HEK293 (cell line): ENCODE measurements at regions not wholly inside any gene's neighbourhood (a gene's known extent, or its start where the extent isn't known, plus 50 kb on each side); places are given as distances from the start of the nearest gene placed in this dataset.

ENCODE experiments used
- CTCF ChIA-PET: fragments of 350-600 bp; formaldehyde crosslinking; extraction: SDS; loops from one replicate; lab custom pipeline; 2021; ENCODE audit warnings: antibody characterized with exemption; lab: Yijun Ruan, JAX
- POLR2A ChIA-PET: fragments of 300-600 bp; formaldehyde crosslinking; extraction: SDS; loops from one replicate; lab custom pipeline; 2020; ENCODE audit warnings: antibody characterized with exemption, inconsistent platforms; lab: Yijun Ruan, JAX
- H3K27ac ChIP-seq: fragments of 200-500 bp; sonication (Bioruptor generic); 2 replicates; pipeline ENCODE4 v1.5.1; 2014; ENCODE audit warnings: low read depth, low read length, control low read depth, inconsistent platforms; ENCODE audit errors: extremely low read depth
- H3K36me3 ChIP-seq, 2 experiments: fragments of 200-500 bp in 1 of 2; sonication (Bioruptor generic) in 1 of 2; 1 replicate in 1 of 2; 2 replicates in 1 of 2; pipeline ENCODE4 v1.5.1; 2014 to 2017; ENCODE audit warnings: inconsistent platforms in 2 of 2, low read length in 2 of 2; ENCODE audit not compliant: control insufficient read depth in 2 of 2, insufficient read depth in 1 of 2
- H3K4me1 ChIP-seq: fragments of 200-500 bp; sonication (Bioruptor generic); 2 replicates; pipeline ENCODE4 v1.5.1; 2014; ENCODE audit warnings: mild to moderate bottlenecking, low read length, inconsistent platforms; ENCODE audit not compliant: control insufficient read depth, insufficient read depth
- H3K4me3 ChIP-seq: 2 replicates; pipeline ENCODE4 v1.5.1; 2011; ENCODE audit warnings: low read depth, mild to moderate bottlenecking, control low read depth, low read length, moderate library complexity
- H3K9me3 ChIP-seq: fragments of 200-500 bp; sonication (Bioruptor generic); 2 replicates; pipeline ENCODE4 v1.5.1; 2014; ENCODE audit warnings: low read depth, low read length, inconsistent platforms; ENCODE audit not compliant: control insufficient read depth, insufficient read depth
- GFI1B ChIP-seq: fragments of 450-650 bp; formaldehyde crosslinking; IDR thresholded peaks from 2 replicates; pipeline ENCODE4 v1.5.1; 2016; ENCODE audit warnings: missing biosample characterization, missing genetic modification characterization
- GLIS1 ChIP-seq: fragments of 450-650 bp; formaldehyde crosslinking; IDR thresholded peaks from 2 replicates; pipeline ENCODE4 v1.5.1; 2016; ENCODE audit warnings: missing biosample characterization, missing genetic modification characterization
- KLF7 ChIP-seq: fragments of 450-650 bp; formaldehyde crosslinking; IDR thresholded peaks from 2 replicates; pipeline ENCODE4 v1.5.1; 2016; ENCODE audit warnings: missing biosample characterization, missing genetic modification characterization, borderline replicate concordance
- MYNN ChIP-seq: fragments of 450-650 bp; formaldehyde crosslinking; IDR thresholded peaks from 2 replicates; pipeline ENCODE4 v1.5.1; 2016; ENCODE audit warnings: missing biosample characterization, missing genetic modification characterization, borderline replicate concordance
- YY2 ChIP-seq: fragments of 450-650 bp; formaldehyde crosslinking; IDR thresholded peaks from 2 replicates; pipeline ENCODE4 v1.5.1; 2016; ENCODE audit warnings: missing biosample characterization, missing genetic modification characterization
- ZBTB21 ChIP-seq: fragments of 450-650 bp; formaldehyde crosslinking; IDR thresholded peaks from 2 replicates; pipeline ENCODE4 v1.5.1; 2017; ENCODE audit warnings: missing biosample characterization, missing genetic modification characterization
- ZNF138 ChIP-seq: fragments of 450-650 bp; formaldehyde crosslinking; IDR thresholded peaks from 2 replicates; pipeline ENCODE4 v1.5.1; 2016; ENCODE audit warnings: missing biosample characterization, missing genetic modification characterization, borderline replicate concordance
- ZNF146 ChIP-seq: fragments of 450-650 bp; formaldehyde crosslinking; IDR thresholded peaks from 2 replicates; pipeline ENCODE4 v1.5.1; 2016; ENCODE audit warnings: missing biosample characterization, missing genetic modification characterization
- ZNF169 ChIP-seq: fragments of 450-650 bp; formaldehyde crosslinking; IDR thresholded peaks from 2 replicates; pipeline ENCODE4 v1.5.1; 2016; ENCODE audit warnings: missing biosample characterization, missing genetic modification characterization
- ZNF23 ChIP-seq: fragments of 450-650 bp; formaldehyde crosslinking; IDR thresholded peaks from 2 replicates; pipeline ENCODE4 v1.5.1; 2016; ENCODE audit warnings: missing biosample characterization, missing genetic modification characterization, borderline replicate concordance
- ZNF239 ChIP-seq: fragments of 450-650 bp; formaldehyde crosslinking; IDR thresholded peaks from 2 replicates; pipeline ENCODE4 v1.5.1; 2016; ENCODE audit warnings: missing biosample characterization, missing genetic modification characterization
- ZNF248 ChIP-seq: fragments of 450-650 bp; formaldehyde crosslinking; IDR thresholded peaks from 2 replicates; pipeline ENCODE4 v1.5.1; 2017; ENCODE audit warnings: missing biosample characterization, missing genetic modification characterization
- ZNF335 ChIP-seq: fragments of 450-650 bp; formaldehyde crosslinking; conservative IDR thresholded peaks from 2 replicates; pipeline ENCODE4 v1.5.1; 2016; ENCODE audit warnings: missing biosample characterization, missing genetic modification characterization
- ZNF354C ChIP-seq: fragments of 450-650 bp; formaldehyde crosslinking; IDR thresholded peaks from 2 replicates; pipeline ENCODE4 v1.5.1; 2016; ENCODE audit warnings: missing biosample characterization, missing genetic modification characterization, low read depth, borderline replicate concordance
- ZNF366 ChIP-seq: fragments of 450-650 bp; formaldehyde crosslinking; conservative IDR thresholded peaks from 2 replicates; pipeline ENCODE4 v1.5.1; 2016; ENCODE audit warnings: missing biosample characterization, missing genetic modification characterization
- ZNF391 ChIP-seq: fragments of 450-650 bp; formaldehyde crosslinking; IDR thresholded peaks from 2 replicates; pipeline ENCODE4 v1.5.1; 2016; ENCODE audit warnings: low read depth, missing biosample characterization, missing genetic modification characterization, borderline replicate concordance
- ZNF433 ChIP-seq: fragments of 450-650 bp; formaldehyde crosslinking; IDR thresholded peaks from 2 replicates; pipeline ENCODE4 v1.5.1; 2016; ENCODE audit warnings: missing biosample characterization, missing genetic modification characterization, low read depth
- ZNF530 ChIP-seq: fragments of 450-650 bp; formaldehyde crosslinking; IDR thresholded peaks from 2 replicates; pipeline ENCODE4 v1.5.1; 2016; ENCODE audit warnings: low read depth, missing biosample characterization, missing genetic modification characterization
- ZNF549 ChIP-seq: fragments of 450-650 bp; IDR thresholded peaks from 2 replicates; pipeline ENCODE4 v1.5.1; 2018; ENCODE audit warnings: missing biosample characterization, missing genetic modification characterization, mild to moderate bottlenecking, inconsistent platforms, moderate library complexity
- ZNF626 ChIP-seq: fragments of 450-650 bp; sonication (Bioruptor Pico); formaldehyde crosslinking; IDR thresholded peaks from 2 replicates; pipeline ENCODE4 v1.5.1; 2018; ENCODE audit warnings: missing biosample characterization, missing genetic modification characterization, inconsistent platforms
- ZNF670 ChIP-seq: fragments of 450-650 bp; formaldehyde crosslinking; IDR thresholded peaks from 2 replicates; pipeline ENCODE4 v1.5.1; 2016; ENCODE audit warnings: missing biosample characterization, missing genetic modification characterization, low read depth
- ZNF701 ChIP-seq: fragments of 450-650 bp; formaldehyde crosslinking; IDR thresholded peaks from 2 replicates; pipeline ENCODE4 v1.5.1; 2016; ENCODE audit warnings: missing biosample characterization, missing genetic modification characterization
- ZNF837 ChIP-seq: fragments of 450-650 bp; formaldehyde crosslinking; IDR thresholded peaks from 2 replicates; pipeline ENCODE4 v1.5.1; 2016; ENCODE audit warnings: missing biosample characterization, missing genetic modification characterization
- TF ChIP-seq, protein P1 (sequence below): fragments of 450-650 bp; formaldehyde crosslinking; IDR thresholded peaks from 2 replicates; pipeline ENCODE4 v1.5.1; 2017; ENCODE audit warnings: missing biosample characterization, missing genetic modification characterization
- TF ChIP-seq, protein P2 (sequence below): sonication (generic); formaldehyde crosslinking; IDR thresholded peaks from 2 replicates; pipeline ENCODE4 v1.8.1; 2022; ENCODE audit warnings: mild to moderate bottlenecking, moderate library complexity, missing genetic modification reagents

DNA sequence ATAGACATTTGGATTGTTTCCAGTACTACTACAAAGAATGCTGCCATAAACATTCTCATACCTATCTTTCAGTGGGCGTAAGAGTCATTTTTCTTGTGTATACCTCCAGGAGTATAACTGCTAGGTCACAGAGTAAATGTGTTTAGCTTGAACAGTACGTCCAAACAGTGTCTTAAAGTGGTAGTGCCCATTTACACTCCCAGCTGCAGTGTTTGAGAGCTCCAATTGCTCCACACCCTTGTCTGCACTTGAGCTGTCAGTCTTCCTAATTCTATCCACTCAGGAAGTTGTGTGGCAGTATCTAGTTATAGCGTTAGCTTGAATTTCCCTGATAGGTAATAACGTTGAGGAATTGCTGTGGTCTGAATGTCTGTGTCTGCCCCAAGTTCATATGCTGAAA is 404.7 kb upstream of the PPP2R3A start:
- Histone ChIP-seq H3K4me1 (no peaks in the 10 kb centered on the region), H3K36me3 (no peaks in the 10 kb centered on the region), H3K9me3 (no peaks in the 10 kb centered on the region), H3K4me3 (no peak overlapping the region), H3K27ac (no peak overlapping the region)
- TF ChIP-seq, protein P1, sequence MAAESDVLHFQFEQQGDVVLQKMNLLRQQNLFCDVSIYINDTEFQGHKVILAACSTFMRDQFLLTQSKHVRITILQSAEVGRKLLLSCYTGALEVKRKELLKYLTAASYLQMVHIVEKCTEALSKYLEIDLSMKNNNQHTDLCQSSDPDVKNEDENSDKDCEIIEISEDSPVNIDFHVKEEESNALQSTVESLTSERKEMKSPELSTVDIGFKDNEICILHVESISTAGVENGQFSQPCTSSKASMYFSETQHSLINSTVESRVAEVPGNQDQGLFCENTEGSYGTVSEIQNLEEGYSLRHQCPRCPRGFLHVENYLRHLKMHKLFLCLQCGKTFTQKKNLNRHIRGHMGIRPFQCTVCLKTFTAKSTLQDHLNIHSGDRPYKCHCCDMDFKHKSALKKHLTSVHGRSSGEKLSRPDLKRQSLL (tag by site-specific recombination): no peak
- CTCF ChIA-PET: no interaction called here
- POLR2A ChIA-PET: no interaction called here

DNA sequence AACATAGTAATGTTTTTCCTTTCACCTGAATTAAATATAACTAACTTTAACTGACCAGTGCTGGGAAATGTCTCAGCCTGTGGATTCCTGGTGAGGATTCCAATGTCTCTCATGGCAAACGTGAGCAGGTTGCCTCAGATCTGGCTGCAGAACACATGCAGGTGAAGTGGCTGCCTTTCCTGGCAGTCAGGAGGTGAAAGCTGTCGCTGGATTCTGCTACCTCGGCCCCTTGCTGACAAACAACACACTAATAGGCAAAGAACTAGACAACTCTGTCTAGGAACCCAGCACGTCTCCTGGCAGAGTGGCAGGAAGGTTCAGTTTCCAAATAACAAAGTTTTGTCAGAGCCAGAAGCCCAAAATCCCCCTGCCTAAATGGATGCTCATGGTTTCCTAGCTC is 400.8 kb upstream of the PPP2R3A start:
- H3K36me3 ChIP-seq: no peaks in the 10 kb centered on the region
- no peak overlapping the region for H3K27ac ChIP-seq
- no peak overlapping the region for H3K4me3 ChIP-seq
- H3K9me3 ChIP-seq: no peaks in the 10 kb centered on the region
- no peak for TF ChIP-seq ZNF169 (tag by site-specific recombination)
- TF ChIP-seq ZNF626 (tag by site-specific recombination): no peak
- no peak for TF ChIP-seq ZNF138 (tag by site-specific recombination)
- no peak for TF ChIP-seq ZNF549 (tag by site-specific recombination)
- ChIA-PET POLR2A (no interaction called here), CTCF (no interaction called here)
- no peaks in the 10 kb centered on the region for H3K4me1 ChIP-seq

DNA sequence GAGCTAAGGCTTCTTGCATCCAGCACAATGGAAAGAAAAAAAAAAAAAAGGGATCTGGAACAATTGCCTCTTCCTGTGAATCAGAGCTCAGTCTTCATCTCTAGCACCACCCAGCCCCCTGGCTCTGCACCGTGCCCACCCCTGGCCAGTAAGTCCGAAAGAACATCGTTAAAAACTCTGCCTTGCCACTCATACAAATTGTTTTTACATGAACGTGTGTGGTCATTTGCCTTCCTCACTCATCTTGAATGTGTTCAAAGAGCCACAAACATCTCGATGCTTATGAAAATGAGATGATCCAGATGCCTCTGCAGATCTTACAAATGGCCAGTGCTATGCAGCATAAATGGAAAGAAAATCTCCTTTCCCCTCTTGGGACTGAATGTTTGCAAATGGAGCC is 400.0 kb upstream of the PPP2R3A start:
- Histone ChIP-seq H3K4me1 (no peaks in the 10 kb centered on the region), H3K36me3 (no peaks in the 10 kb centered on the region), H3K4me3 (no peak overlapping the region), H3K9me3 (no peaks in the 10 kb centered on the region), H3K27ac (no peak overlapping the region)
- CTCF ChIA-PET: no interaction called here
- TF ChIP-seq ZNF146 (no peak), GFI1B (tag by site-specific recombination) (no peak), KLF7 (no peak), ZNF366 (no peak), YY2 (no peak), ZNF391 (tag by site-specific recombination) (no peak), ZNF354C (tag by site-specific recombination) (no peak), GLIS1 (no peak), ZNF837 (tag by site-specific recombination) (no peak), ZNF670 (tag by site-specific recombination) (no peak), ZNF23 (tag by site-specific recombination) (no peak), ZNF169 (tag by site-specific recombination) (no peak), ZNF239 (no peak), ZNF626 (tag by site-specific recombination) (no peak)
- TF ChIP-seq, all 188 proteins: peak for 0
- POLR2A ChIA-PET: no interaction called here

DNA sequence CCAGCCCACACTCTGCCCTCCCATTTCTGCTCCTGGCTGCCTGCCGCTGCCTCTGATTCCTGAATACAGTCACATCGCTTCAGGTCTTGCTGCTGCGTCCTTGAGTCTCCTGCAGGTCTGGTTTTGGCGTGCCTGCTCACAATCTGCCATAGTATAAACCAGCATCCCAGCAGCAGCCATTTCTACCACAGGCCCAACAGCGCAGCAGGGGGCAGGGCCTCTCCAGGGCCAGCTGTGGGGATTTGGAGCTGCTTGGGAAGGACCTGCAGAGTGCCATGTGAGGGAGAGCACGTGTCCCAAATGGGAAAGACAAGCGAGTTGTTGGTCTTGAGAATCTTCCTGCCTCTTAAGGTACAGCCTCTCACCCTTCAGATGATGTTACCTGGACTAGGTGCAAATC is 398.3 kb upstream of the PPP2R3A start:
- no peaks in the 10 kb centered on the region for H3K4me1 ChIP-seq
- CTCF ChIA-PET: no interaction called here
- POLR2A ChIA-PET: no interaction called here
- TF ChIP-seq MYNN (no peak), KLF7 (no peak), ZBTB21 (tag by site-specific recombination) (no peak), ZNF248 (no peak), ZNF701 (no peak), ZNF239 (no peak), ZNF433 (tag by site-specific recombination) (no peak), ZNF335 (tag by site-specific recombination) (no peak), ZNF530 (no peak)
- TF ChIP-seq, protein P2, sequence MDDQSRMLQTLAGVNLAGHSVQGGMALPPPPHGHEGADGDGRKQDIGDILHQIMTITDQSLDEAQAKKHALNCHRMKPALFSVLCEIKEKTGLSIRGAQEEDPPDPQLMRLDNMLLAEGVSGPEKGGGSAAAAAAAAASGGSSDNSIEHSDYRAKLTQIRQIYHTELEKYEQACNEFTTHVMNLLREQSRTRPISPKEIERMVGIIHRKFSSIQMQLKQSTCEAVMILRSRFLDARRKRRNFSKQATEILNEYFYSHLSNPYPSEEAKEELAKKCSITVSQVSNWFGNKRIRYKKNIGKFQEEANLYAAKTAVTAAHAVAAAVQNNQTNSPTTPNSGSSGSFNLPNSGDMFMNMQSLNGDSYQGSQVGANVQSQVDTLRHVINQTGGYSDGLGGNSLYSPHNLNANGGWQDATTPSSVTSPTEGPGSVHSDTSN (CRISPR knock-in tag): no peak

More for the DNA sequence above, 398.3 kb upstream of the PPP2R3A start:
- H3K36me3 ChIP-seq: no peaks in the 10 kb centered on the region
- H3K4me3 ChIP-seq: no peak overlapping the region
- H3K27ac ChIP-seq: no peak overlapping the region
- H3K9me3 ChIP-seq: no peaks in the 10 kb centered on the region
